GM23338 (cell line): ENCODE measurements at regions not wholly inside any gene's neighbourhood (a gene's known extent, or its start where the extent isn't known, plus 50 kb on each side); places are given as distances from the start of the nearest gene placed in this dataset.

Experiments
- ATAC-seq: fragments of 200-7000 bp; cut with Tn5 transposase; 3 replicates; pipeline ENCODE4 v1.9.1; 2020
- DNase-seq: peaks from one replicate; pipeline ENCODE4 v3.0.0-alpha.2; 2015; ENCODE audit warnings: low spot score
- H2AFZ ChIP-seq: fragments of 200-600 bp; sonication (generic); 2 replicates; pipeline ENCODE4 v1.8.0; 2016; ENCODE audit warnings: antibody characterized with exemption, mild to moderate bottlenecking, moderate library complexity
- H3F3A ChIP-seq: fragments of 200-600 bp; sonication (generic); replicated peaks from 2 replicates; pipeline ENCODE4 v1.8.0; 2017; ENCODE audit warnings: antibody characterized with exemption, mixed run types, low read depth
- H3K27ac ChIP-seq: fragments of 200-600 bp; sonication (generic); 2 replicates; pipeline ENCODE4 v1.6.1; 2016; ENCODE audit warnings: low read depth
- H3K27me3 ChIP-seq: fragments of 200-600 bp; sonication (generic); 2 replicates; pipeline ENCODE4 v1.8.0; 2016; ENCODE audit warnings: mild to moderate bottlenecking, mixed run types, moderate library complexity; ENCODE audit not compliant: insufficient read depth
- H3K36me3 ChIP-seq: fragments of 200-600 bp; sonication (generic); 2 replicates; pipeline ENCODE4 v1.8.0; 2016; ENCODE audit warnings: mild to moderate bottlenecking; ENCODE audit not compliant: insufficient read depth
- H3K4me1 ChIP-seq: fragments of 200-600 bp; sonication (generic); 2 replicates; pipeline ENCODE4 v1.8.0; 2016; ENCODE audit warnings: mild to moderate bottlenecking, moderate library complexity; ENCODE audit not compliant: insufficient read depth
- H3K4me2 ChIP-seq: fragments of 200-600 bp; sonication (generic); 2 replicates; pipeline ENCODE4 v1.7.1; 2017; ENCODE audit warnings: mixed run types
- H3K4me3 ChIP-seq: fragments of 200-600 bp; sonication (generic); 2 replicates; pipeline ENCODE4 v1.6.1; 2016; ENCODE audit warnings: mixed run types
- H3K79me2 ChIP-seq: fragments of 200-600 bp; sonication (generic); replicated peaks from 2 replicates; pipeline ENCODE4 v1.8.0; 2017; ENCODE audit warnings: mild to moderate bottlenecking; ENCODE audit not compliant: insufficient read depth
- H3K9me2 ChIP-seq: fragments of 200-600 bp; sonication (generic); 2 replicates; pipeline ENCODE4 v1.8.0; 2017; ENCODE audit not compliant: insufficient read depth
- H4K20me1 ChIP-seq: fragments of 200-600 bp; sonication (generic); replicated peaks from 2 replicates; pipeline ENCODE4 v1.8.0; 2017; ENCODE audit warnings: mild to moderate bottlenecking; ENCODE audit not compliant: insufficient read depth
- H3K27ac Mint-ChIP-seq: 2 replicates; pipeline ENCODE4 v1.8.0; 2020; ENCODE audit warnings: inconsistent platforms, mild to moderate bottlenecking, moderate library complexity, mixed read lengths
- H3K27me3 Mint-ChIP-seq: 3 replicates; pipeline ENCODE4 v1.8.0; 2022; ENCODE audit warnings: low read depth, mild to moderate bottlenecking, moderate library complexity, mixed read lengths, inconsistent platforms; ENCODE audit not compliant: insufficient read depth, poor library complexity
- H3K36me3 Mint-ChIP-seq: 3 replicates; pipeline ENCODE4 v1.8.0; 2021; ENCODE audit warnings: low read depth, mild to moderate bottlenecking, inconsistent platforms, moderate library complexity, mixed read lengths
- H3K4me1 Mint-ChIP-seq: 3 replicates; pipeline ENCODE4 v1.8.0; 2020; ENCODE audit warnings: mild to moderate bottlenecking, inconsistent platforms, mixed read lengths
- H3K4me3 Mint-ChIP-seq: 3 replicates; pipeline ENCODE4 v1.8.0; 2021; ENCODE audit warnings: moderate library complexity, mild to moderate bottlenecking, inconsistent platforms, mixed read lengths
- H3K9me3 Mint-ChIP-seq: 3 replicates; pipeline ENCODE4 v1.8.0; 2020; ENCODE audit warnings: moderate library complexity, mild to moderate bottlenecking, inconsistent platforms, mixed read lengths
- CREB1 ChIP-seq: fragments of 250-450 bp; sonication (Bioruptor Pico); IDR thresholded peaks from 2 replicates; pipeline ENCODE4 v1.5.0; 2020; ENCODE audit warnings: low read depth, mild to moderate bottlenecking, moderate library complexity
- EZH2 ChIP-seq: fragments of 200-600 bp; sonication (generic); IDR thresholded peaks from one replicate; pipeline ENCODE4 v1.8.0; 2017; ENCODE audit warnings: antibody characterized with exemption, mild to moderate bottlenecking, low read depth; ENCODE audit not compliant: unreplicated experiment
- EZH2phosphoT487 ChIP-seq: fragments of 200-600 bp; sonication (generic); IDR thresholded peaks from one replicate; pipeline ENCODE4 v1.8.1; 2018; ENCODE audit warnings: antibody characterized with exemption; ENCODE audit not compliant: unreplicated experiment
- JUNB ChIP-seq: IDR thresholded peaks from one replicate; pipeline ENCODE4 v1.6.1; 2016; ENCODE audit warnings: antibody characterized with exemption; ENCODE audit not compliant: unreplicated experiment
- NANOG ChIP-seq: IDR thresholded peaks from 2 replicates; pipeline ENCODE4 v1.6.1; 2016; ENCODE audit warnings: antibody characterized with exemption, borderline replicate concordance
- POLR2AphosphoS5 ChIP-seq: IDR thresholded peaks from 2 replicates; pipeline ENCODE4 v1.6.1; 2016; ENCODE audit warnings: antibody characterized with exemption, low read depth
- STAT1 ChIP-seq: IDR thresholded peaks from one replicate; pipeline ENCODE4 v1.6.1; 2016; ENCODE audit warnings: antibody characterized with exemption; ENCODE audit not compliant: unreplicated experiment
- ZNF114 ChIP-seq: fragments of 250-450 bp; sonication (Bioruptor Pico); IDR thresholded peaks from 2 replicates; pipeline ENCODE4 v1.5.0; 2020; ENCODE audit warnings: mild to moderate bottlenecking, moderate library complexity
- ZNF331 ChIP-seq: fragments of 250-450 bp; sonication (Bioruptor Pico); IDR thresholded peaks from 2 replicates; pipeline ENCODE4 v1.5.0; 2020; ENCODE audit warnings: low read depth, mild to moderate bottlenecking, moderate library complexity
- TF ChIP-seq, protein P1 (sequence below): IDR thresholded peaks from one replicate; pipeline ENCODE4 v1.6.1; 2018; ENCODE audit warnings: antibody characterized with exemption; ENCODE audit not compliant: unreplicated experiment
- TF ChIP-seq, protein P2 (sequence below): IDR thresholded peaks from 2 replicates; pipeline ENCODE4 v1.6.1; 2016; ENCODE audit warnings: antibody characterized with exemption
- TF ChIP-seq, protein P3 (sequence below): fragments of 250-450 bp; sonication (Bioruptor Pico); IDR thresholded peaks from 2 replicates; pipeline ENCODE4 v1.5.0; 2020; ENCODE audit warnings: mild to moderate bottlenecking, moderate library complexity
- TF ChIP-seq, protein P4 (sequence below), 2 experiments: fragments of 200-600 bp in 1 of 2; sonication (generic) in 1 of 2; conservative IDR thresholded peaks; 2 replicates each; pipeline versions ENCODE4 v1.5.1 to v1.6.1; 2016 to 2017; ENCODE audit warnings: antibody characterized with exemption in 2 of 2, low read depth in 2 of 2, mild to moderate bottlenecking in 2 of 2, moderate library complexity in 1 of 2

DNA sequence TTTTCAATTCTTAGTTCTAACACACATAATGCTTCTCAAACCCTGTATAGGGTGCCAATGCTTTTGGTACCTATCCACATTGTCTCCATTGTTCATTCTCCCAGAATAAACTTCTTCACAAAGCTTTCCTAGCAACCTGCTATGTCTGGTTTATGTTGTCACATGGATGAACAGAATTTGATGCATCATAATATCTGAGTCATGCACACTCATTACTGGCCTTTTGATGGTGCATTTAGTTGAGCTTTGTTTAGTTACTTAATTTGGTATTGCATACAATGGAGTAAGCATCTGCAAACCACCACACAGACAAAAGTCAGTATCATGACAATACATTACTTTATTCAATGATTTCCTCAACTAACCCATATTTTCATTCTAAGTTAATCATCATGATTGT, 511.6 kb downstream of the CDY2B start:
- Histone ChIP-seq H3K4me2 (no peak overlapping the region), H3K36me3 (no peaks in the 10 kb centered on the region), H3K9me2 (no peaks in the 10 kb centered on the region), H3K27ac (no peak overlapping the region), H3K79me2 (no peaks in the 10 kb centered on the region), H3K27me3 (no peaks in the 10 kb centered on the region), H4K20me1 (no peaks in the 10 kb centered on the region), H3F3A (no peaks in the 10 kb centered on the region), H3K4me3 (no peak overlapping the region), H3K4me1 (no peaks in the 10 kb centered on the region), H2AFZ (no peak overlapping the region)
- ATAC-seq (no peak), DNase-seq (no peak)
- Mint-ChIP-seq H3K4me3 (no peak overlapping the region), H3K36me3 (no peaks in the 10 kb centered on the region), H3K27ac (no peak overlapping the region), H3K4me1 (no peaks in the 10 kb centered on the region), H3K27me3 (no peaks in the 10 kb centered on the region), H3K9me3 (no peaks in the 10 kb centered on the region; the same call in 2 of the 3 replicates)
- TF ChIP-seq EZH2 = no peak
- no peak for TF ChIP-seq ZNF114
- no peak for TF ChIP-seq POLR2AphosphoS5
- TF ChIP-seq ZNF331 (CRISPR knock-in tag) = no peak
- TF ChIP-seq CREB1 (CRISPR knock-in tag) = no peak
- TF ChIP-seq NANOG = no peak
- no peak for TF ChIP-seq EZH2phosphoT487
- TF ChIP-seq, protein P1, sequence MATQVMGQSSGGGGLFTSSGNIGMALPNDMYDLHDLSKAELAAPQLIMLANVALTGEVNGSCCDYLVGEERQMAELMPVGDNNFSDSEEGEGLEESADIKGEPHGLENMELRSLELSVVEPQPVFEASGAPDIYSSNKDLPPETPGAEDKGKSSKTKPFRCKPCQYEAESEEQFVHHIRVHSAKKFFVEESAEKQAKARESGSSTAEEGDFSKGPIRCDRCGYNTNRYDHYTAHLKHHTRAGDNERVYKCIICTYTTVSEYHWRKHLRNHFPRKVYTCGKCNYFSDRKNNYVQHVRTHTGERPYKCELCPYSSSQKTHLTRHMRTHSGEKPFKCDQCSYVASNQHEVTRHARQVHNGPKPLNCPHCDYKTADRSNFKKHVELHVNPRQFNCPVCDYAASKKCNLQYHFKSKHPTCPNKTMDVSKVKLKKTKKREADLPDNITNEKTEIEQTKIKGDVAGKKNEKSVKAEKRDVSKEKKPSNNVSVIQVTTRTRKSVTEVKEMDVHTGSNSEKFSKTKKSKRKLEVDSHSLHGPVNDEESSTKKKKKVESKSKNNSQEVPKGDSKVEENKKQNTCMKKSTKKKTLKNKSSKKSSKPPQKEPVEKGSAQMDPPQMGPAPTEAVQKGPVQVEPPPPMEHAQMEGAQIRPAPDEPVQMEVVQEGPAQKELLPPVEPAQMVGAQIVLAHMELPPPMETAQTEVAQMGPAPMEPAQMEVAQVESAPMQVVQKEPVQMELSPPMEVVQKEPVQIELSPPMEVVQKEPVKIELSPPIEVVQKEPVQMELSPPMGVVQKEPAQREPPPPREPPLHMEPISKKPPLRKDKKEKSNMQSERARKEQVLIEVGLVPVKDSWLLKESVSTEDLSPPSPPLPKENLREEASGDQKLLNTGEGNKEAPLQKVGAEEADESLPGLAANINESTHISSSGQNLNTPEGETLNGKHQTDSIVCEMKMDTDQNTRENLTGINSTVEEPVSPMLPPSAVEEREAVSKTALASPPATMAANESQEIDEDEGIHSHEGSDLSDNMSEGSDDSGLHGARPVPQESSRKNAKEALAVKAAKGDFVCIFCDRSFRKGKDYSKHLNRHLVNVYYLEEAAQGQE = no peak
- TF ChIP-seq, protein P2, sequence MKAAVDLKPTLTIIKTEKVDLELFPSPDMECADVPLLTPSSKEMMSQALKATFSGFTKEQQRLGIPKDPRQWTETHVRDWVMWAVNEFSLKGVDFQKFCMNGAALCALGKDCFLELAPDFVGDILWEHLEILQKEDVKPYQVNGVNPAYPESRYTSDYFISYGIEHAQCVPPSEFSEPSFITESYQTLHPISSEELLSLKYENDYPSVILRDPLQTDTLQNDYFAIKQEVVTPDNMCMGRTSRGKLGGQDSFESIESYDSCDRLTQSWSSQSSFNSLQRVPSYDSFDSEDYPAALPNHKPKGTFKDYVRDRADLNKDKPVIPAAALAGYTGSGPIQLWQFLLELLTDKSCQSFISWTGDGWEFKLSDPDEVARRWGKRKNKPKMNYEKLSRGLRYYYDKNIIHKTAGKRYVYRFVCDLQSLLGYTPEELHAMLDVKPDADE = no peak
- TF ChIP-seq, protein P3, sequence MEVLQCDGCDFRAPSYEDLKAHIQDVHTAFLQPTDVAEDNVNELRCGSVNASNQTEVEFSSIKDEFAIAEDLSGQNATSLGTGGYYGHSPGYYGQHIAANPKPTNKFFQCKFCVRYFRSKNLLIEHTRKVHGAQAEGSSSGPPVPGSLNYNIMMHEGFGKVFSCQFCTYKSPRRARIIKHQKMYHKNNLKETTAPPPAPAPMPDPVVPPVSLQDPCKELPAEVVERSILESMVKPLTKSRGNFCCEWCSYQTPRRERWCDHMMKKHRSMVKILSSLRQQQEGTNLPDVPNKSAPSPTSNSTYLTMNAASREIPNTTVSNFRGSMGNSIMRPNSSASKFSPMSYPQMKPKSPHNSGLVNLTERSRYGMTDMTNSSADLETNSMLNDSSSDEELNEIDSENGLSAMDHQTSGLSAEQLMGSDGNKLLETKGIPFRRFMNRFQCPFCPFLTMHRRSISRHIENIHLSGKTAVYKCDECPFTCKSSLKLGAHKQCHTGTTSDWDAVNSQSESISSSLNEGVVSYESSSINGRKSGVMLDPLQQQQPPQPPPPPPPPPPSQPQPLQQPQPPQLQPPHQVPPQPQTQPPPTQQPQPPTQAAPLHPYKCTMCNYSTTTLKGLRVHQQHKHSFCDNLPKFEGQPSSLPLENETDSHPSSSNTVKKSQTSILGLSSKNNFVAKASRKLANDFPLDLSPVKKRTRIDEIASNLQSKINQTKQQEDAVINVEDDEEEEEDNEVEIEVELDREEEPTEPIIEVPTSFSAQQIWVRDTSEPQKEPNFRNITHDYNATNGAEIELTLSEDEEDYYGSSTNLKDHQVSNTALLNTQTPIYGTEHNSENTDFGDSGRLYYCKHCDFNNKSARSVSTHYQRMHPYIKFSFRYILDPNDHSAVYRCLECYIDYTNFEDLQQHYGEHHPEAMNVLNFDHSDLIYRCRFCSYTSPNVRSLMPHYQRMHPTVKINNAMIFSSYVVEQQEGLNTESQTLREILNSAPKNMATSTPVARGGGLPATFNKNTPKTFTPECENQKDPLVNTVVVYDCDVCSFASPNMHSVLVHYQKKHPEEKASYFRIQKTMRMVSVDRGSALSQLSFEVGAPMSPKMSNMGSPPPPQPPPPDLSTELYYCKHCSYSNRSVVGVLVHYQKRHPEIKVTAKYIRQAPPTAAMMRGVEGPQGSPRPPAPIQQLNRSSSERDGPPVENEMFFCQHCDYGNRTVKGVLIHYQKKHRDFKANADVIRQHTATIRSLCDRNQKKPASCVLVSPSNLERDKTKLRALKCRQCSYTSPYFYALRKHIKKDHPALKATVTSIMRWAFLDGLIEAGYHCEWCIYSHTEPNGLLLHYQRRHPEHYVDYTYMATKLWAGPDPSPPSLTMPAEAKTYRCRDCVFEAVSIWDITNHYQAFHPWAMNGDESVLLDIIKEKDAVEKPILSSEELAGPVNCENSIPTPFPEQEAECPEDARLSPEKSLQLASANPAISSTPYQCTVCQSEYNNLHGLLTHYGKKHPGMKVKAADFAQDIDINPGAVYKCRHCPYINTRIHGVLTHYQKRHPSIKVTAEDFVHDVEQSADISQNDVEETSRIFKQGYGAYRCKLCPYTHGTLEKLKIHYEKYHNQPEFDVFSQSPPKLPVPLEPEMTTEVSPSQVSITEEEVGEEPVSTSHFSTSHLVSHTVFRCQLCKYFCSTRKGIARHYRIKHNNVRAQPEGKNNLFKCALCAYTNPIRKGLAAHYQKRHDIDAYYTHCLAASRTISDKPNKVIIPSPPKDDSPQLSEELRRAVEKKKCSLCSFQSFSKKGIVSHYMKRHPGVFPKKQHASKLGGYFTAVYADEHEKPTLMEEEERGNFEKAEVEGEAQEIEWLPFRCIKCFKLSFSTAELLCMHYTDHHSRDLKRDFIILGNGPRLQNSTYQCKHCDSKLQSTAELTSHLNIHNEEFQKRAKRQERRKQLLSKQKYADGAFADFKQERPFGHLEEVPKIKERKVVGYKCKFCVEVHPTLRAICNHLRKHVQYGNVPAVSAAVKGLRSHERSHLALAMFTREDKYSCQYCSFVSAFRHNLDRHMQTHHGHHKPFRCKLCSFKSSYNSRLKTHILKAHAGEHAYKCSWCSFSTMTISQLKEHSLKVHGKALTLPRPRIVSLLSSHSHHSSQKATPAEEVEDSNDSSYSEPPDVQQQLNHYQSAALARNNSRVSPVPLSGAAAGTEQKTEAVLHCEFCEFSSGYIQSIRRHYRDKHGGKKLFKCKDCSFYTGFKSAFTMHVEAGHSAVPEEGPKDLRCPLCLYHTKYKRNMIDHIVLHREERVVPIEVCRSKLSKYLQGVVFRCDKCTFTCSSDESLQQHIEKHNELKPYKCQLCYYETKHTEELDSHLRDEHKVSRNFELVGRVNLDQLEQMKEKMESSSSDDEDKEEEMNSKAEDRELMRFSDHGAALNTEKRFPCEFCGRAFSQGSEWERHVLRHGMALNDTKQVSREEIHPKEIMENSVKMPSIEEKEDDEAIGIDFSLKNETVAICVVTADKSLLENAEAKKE = no peak
- TF ChIP-seq, protein P4, sequence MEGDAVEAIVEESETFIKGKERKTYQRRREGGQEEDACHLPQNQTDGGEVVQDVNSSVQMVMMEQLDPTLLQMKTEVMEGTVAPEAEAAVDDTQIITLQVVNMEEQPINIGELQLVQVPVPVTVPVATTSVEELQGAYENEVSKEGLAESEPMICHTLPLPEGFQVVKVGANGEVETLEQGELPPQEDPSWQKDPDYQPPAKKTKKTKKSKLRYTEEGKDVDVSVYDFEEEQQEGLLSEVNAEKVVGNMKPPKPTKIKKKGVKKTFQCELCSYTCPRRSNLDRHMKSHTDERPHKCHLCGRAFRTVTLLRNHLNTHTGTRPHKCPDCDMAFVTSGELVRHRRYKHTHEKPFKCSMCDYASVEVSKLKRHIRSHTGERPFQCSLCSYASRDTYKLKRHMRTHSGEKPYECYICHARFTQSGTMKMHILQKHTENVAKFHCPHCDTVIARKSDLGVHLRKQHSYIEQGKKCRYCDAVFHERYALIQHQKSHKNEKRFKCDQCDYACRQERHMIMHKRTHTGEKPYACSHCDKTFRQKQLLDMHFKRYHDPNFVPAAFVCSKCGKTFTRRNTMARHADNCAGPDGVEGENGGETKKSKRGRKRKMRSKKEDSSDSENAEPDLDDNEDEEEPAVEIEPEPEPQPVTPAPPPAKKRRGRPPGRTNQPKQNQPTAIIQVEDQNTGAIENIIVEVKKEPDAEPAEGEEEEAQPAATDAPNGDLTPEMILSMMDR (conservative IDR thresholded peaks at IDR 0.05; ENCODE audit: low read depth in 2 of 2) = no peak
- no peak for TF ChIP-seq JUNB
- TF ChIP-seq STAT1 = no peak
